ENCODE measurements at regions not wholly inside any gene's neighbourhood (a gene's known extent, or its start where the extent isn't known, plus 50 kb on each side); places are given as distances from the start of the nearest gene placed in this dataset.

GRCh38 chr10:90674928-90675327 is 182.9 kb downstream of the HTR7 start:
- FAIRE-seq (no peak), DNase-seq (no peak)
- TF ChIP-seq CTCF (IDR thresholded peaks at IDR 0.05; ENCODE audit: borderline replicate concordance, extremely low read depth, insufficient read depth): no peak
- H3K4me1 ChIP-seq (ENCODE audit: control insufficient read depth in 2 of 3, insufficient read depth in 2 of 3, low read depth in 1 of 3, low read length in 3 of 3): no peaks in the 10 kb centered on the region
- H3K9ac ChIP-seq (ENCODE audit: low read length in 3 of 3): no peak overlapping the region
- H3K36me3 ChIP-seq (ENCODE audit: control insufficient read depth in 2 of 3, insufficient read depth in 3 of 3, low read length in 3 of 3): no peaks in the 10 kb centered on the region
- H3K4me3 ChIP-seq (ENCODE audit: low read length in 3 of 3): no peak overlapping the region
- no peak overlapping the region for H3K27ac ChIP-seq (ENCODE audit: low read depth in 2 of 2, low read length in 2 of 2)
- intact Hi-C loops (cut with DNase I): no loop called here
- no peaks in the 10 kb centered on the region for H3K27me3 ChIP-seq (ENCODE audit: control insufficient read depth, insufficient read depth, low read length)
- no peaks in the 10 kb centered on the region for H3K9me3 ChIP-seq (ENCODE audit: control insufficient read depth in 2 of 3, insufficient read depth in 1 of 3, low read length in 3 of 3)

GRCh38 chr10:90675621-90676020 is 182.2 kb downstream of the HTR7 start:
- no peak for FAIRE-seq
- Histone ChIP-seq H3K9ac (ENCODE audit: low read length in 3 of 3) (no peak overlapping the region), H3K4me3 (ENCODE audit: low read length in 3 of 3) (no peak overlapping the region)

More at GRCh38 chr10:90675621-90676020, 182.2 kb downstream of the HTR7 start:
- Histone ChIP-seq H3K4me1 (ENCODE audit: control insufficient read depth in 2 of 3, insufficient read depth in 2 of 3, low read depth in 1 of 3, low read length in 3 of 3) (no peaks in the 10 kb centered on the region), H3K27ac (ENCODE audit: low read depth in 2 of 2, low read length in 2 of 2) (no peak overlapping the region), H3K36me3 (ENCODE audit: control insufficient read depth in 2 of 3, insufficient read depth in 3 of 3, low read length in 3 of 3) (no peaks in the 10 kb centered on the region), H3K9me3 (ENCODE audit: control insufficient read depth in 2 of 3, insufficient read depth in 1 of 3, low read length in 3 of 3) (no peaks in the 10 kb centered on the region), H3K27me3 (ENCODE audit: control insufficient read depth, insufficient read depth, low read length) (no peaks in the 10 kb centered on the region)
- no peak for TF ChIP-seq CTCF (IDR thresholded peaks at IDR 0.05; ENCODE audit: borderline replicate concordance, extremely low read depth, insufficient read depth)
- no peak for DNase-seq
- intact Hi-C loops (cut with DNase I): no loop called here

Measured in kidney (tissue), 13 donors.